Choroid plexus epithelial cell (primary cell): ENCODE measurements at regions not wholly inside any gene's neighbourhood (a gene's known extent, or its start where the extent isn't known, plus 50 kb on each side); places are given as distances from the start of the nearest gene placed in this dataset.
A peak's percentile ranks its signal among the peaks of the same experiment; 100 is the strongest.

Source experiments
- DNase-seq: peaks from one replicate; pipeline ENCODE4 v3.0.0-alpha.2; 2010; ENCODE audit warnings: low read depth
- H3K4me3 ChIP-seq: 2 replicates; pipeline ENCODE4 v1.5.1; 2011; ENCODE audit warnings: low read depth, mild to moderate bottlenecking, control low read depth, low read length, moderate library complexity
- TF ChIP-seq, protein P1 (sequence below): conservative IDR thresholded peaks from 2 replicates; pipeline ENCODE4 v1.5.1; 2011; ENCODE audit warnings: low read depth, mild to moderate bottlenecking, control low read depth, inconsistent platforms, low read length, moderate library complexity

DNA sequence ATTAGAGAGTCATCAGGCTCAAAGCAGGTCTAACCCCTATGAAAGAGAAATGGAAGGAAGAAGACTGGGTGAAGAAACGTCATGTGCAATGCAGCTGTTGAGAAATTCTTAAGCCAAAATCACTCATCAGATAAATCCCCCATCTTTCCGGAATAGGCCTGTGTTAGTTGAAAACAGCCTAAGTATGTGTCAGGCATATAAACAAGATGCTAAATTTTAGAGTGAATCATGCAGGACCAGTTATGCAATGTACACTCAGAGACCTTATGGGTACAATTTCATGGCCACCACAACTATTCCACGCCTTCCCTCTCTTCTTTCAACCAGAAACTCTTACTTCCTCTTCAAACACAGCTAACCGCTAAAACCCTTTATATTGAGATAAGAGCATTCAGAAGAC, 717.7 kb upstream of the ATXN8OS start:
- TF ChIP-seq, protein P1, sequence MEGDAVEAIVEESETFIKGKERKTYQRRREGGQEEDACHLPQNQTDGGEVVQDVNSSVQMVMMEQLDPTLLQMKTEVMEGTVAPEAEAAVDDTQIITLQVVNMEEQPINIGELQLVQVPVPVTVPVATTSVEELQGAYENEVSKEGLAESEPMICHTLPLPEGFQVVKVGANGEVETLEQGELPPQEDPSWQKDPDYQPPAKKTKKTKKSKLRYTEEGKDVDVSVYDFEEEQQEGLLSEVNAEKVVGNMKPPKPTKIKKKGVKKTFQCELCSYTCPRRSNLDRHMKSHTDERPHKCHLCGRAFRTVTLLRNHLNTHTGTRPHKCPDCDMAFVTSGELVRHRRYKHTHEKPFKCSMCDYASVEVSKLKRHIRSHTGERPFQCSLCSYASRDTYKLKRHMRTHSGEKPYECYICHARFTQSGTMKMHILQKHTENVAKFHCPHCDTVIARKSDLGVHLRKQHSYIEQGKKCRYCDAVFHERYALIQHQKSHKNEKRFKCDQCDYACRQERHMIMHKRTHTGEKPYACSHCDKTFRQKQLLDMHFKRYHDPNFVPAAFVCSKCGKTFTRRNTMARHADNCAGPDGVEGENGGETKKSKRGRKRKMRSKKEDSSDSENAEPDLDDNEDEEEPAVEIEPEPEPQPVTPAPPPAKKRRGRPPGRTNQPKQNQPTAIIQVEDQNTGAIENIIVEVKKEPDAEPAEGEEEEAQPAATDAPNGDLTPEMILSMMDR = no peak
- H3K4me3 ChIP-seq = no peak overlapping the region
- peak; percentile 1 for DNase-seq

DNA sequence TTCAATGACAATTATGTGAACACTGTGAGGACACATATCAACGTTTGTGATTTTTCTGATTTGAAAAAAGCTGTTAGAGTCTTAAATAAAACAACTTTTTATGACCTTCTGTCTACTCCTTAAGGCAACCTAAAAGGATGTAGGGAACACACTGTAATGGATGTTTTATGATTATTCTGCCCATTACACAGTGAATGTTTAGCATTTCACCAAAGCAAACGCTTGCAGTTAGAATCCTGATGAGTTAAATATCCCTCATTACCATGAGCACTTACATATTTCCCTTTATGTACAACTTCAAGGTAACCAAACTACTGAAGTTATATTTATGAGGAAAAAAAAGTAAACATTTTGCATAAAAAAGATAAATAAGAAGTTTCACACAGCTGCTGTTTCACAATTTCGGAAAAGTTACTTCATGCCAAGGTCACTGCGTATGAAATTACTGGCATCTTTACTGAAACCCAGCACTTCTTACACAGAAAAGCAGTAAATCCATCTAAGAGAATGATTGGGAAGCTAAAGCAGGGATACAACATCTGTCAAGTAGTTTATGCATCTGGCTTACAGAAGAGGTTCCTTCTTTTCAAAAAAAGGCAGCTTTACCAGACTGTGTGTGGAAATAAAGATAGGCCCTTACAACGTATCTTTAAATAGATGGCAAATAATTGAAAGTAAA, 733.7 kb upstream of the ATXN8OS start:
- H3K4me3 ChIP-seq = no peak overlapping the region
- TF ChIP-seq, protein P1 = no peak
- no peak for DNase-seq

DNA sequence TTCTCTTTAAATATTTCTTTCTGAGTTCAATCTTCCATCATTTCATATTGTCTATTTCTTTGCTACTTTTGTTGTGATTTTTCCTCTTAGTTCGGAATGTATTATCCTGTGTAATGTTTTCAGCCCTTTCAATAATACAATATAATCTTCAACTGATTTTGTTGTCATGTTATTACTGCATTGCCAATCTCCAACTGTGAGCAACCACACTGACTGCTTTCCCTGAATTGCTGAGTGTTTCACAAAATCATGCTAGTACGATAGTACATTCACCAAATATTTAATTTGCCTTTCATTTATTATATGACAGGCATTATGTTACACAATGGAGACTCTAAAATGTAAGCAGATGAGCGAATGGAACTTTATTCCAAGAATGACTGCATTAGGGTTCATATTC, 744.3 kb upstream of the ATXN8OS start:
- TF ChIP-seq, protein P1 = no peak
- no peak overlapping the region for H3K4me3 ChIP-seq
- no peak for DNase-seq

DNA sequence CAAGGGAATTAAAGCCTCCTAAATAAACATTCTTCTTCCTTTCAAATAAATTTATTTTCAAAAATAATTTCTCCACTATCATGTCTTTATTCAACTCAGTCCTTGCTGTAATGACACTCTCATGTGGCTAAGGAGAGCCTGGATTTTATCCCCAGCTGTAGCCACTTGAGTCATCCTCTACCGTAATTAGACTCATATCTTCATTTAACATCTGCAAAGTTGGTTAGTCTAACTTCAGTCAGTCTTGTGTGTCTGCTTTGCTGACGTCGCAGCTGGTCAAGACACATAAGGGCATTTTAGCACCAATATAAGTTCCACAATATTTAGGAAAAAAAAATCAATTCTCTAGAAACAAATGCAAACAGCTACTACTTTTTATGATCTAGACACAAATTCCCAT, 776.4 kb upstream of the ATXN8OS start:
- no peak for DNase-seq
- no peak overlapping the region for H3K4me3 ChIP-seq
- TF ChIP-seq, protein P1 = no peak

DNA sequence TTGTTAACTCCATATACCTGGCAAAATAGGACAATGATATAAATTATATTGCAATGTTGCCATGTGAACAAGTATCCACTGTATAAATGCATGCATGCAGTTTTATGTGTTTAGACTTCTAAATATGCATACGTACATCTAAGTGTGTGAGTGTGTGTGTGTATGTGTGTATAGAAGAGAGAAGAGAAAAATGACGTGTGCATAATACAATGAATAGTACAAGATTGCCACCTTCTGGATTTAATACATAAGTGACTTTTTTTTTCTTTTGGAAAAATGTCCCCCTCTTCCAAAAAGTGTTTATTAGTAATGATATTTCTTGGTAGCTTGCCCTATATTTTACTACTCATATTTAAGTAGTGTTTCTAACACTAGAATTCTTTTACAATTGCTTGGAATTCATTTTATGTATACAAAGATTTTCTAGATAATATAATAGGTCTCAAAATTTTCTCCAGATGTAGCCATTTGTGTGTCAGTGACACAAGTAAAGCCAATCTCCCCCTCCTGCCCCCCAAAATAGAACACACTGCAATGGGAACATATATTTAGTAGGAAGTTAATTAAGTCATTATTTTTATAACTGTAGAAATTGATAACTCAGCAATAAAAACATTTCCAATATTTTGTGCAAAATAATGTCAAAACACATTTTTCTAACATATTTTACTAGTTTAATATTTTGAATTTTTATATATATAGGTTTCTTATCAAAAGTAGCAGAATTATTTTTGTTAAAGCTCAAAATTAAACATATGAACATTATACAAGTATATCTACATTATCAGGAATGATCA, 783.3 kb upstream of the ATXN8OS start:
- TF ChIP-seq, protein P1 = peak; percentile 7
- peak; percentile 28 for DNase-seq
- H3K4me3 ChIP-seq = no peak overlapping the region

DNA sequence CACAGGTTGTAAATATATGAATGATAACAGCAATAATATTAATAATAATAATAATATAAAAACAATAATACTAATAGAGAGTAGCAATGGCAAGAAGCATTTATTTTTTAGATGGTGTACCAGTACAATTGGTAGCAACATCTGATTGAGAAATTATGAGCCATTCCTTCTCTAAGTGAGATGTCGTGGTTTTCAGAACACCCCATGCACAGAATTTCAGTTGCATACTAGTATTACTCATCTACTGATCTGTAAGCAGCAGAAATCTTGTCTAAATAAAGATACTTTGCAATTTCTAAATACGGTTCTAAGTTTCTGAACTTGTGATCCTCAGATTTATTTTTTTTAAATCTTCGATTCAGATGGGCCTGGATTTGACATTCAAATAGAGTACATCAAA, 788.0 kb upstream of the ATXN8OS start:
- DNase-seq = peak; percentile 7

More for the DNA sequence above, 788.0 kb upstream of the ATXN8OS start:
- no peak overlapping the region for H3K4me3 ChIP-seq
- TF ChIP-seq, protein P1 = no peak
